GM18499 (cell line): ENCODE measurements at regions not wholly inside any gene's neighbourhood (a gene's known extent, or its start where the extent isn't known, plus 50 kb on each side); places are given as distances from the start of the nearest gene placed in this dataset.

Experiments used
- ATAC-seq: cut with Tn5 transposase; IDR thresholded peaks from one replicate; pipeline ENCODE4 v1.9.1; 2021; ENCODE audit warnings: moderate number of reproducible peaks; ENCODE audit not compliant: insufficient read depth, unreplicated experiment

DNA sequence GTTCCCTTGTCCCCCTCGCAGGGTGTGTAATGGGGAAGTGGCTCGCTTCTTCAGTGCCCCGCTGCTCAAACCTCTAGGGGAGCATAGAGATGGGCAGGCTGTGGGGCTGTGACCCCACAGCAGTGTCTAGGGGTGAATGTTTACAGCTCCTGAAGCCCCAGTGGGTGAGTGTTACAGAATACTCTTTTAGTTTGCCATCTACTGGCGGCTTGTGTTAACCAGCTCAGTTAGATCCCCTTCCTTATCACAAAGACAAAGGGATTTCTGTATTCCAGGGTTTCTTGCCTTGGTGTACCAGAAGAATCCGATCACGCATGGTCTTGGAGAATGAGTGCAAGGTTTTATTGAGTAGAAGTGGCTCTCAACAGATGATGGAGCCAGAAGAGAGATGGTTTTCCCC, 108.1 kb upstream of the IQCM start:
- ATAC-seq = no peak

DNA sequence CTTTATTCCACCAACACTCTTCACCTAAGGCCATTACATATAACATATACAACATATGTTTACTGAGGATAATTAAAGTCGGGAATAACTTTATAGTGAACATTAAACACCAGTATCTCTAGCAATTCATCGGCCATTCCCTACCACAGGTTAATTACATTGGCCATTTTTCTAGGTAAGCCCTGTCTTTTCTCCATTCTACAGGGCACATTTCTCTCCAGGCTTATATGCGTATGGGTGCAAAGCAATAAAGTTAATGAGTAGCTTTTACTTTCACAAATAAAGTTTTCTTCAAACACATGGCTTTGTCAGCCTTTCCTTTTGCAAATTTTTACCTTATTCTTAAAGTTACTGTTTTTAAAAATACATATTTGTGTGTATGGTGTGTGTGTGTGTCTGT, 111.9 kb upstream of the IQCM start:
- no peak for ATAC-seq

DNA sequence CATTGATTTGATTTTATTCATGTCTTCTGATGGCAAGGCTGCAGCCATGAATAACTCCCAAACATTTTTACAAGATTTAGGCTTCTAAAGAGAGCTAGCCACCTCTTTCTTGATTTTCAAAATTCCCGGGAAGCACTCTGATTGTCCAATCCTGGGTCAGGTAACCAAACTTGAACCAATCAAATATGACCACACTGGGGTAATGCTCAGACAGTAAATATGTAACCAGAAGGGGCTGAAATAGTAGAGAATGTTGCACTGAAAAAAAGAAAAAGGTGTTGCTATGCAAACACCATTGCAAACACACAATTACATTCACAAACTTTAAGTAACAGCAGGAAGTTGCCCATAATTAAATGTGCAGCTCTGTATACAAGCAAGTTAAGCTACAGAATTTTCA, 112.9 kb upstream of the IQCM start:
- no peak for ATAC-seq

DNA sequence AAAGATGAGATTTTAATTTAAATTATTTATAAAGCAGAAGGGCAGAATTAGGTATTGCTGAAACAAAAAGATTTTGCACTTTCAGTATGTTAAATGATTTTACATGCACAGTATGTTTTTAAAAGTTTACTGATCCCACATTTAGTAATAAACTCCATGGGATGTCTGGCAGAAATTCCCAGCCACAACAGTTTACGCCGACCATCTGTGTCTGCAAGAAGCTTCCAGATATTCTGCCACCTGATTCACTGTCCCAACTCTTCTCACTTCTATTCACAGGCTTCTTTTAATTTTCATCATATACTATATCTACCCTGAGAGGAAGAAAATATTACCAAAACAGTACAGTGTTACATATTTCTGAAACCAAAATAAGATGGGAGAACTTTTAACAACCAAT, 115.8 kb upstream of the IQCM start:
- no peak for ATAC-seq

DNA sequence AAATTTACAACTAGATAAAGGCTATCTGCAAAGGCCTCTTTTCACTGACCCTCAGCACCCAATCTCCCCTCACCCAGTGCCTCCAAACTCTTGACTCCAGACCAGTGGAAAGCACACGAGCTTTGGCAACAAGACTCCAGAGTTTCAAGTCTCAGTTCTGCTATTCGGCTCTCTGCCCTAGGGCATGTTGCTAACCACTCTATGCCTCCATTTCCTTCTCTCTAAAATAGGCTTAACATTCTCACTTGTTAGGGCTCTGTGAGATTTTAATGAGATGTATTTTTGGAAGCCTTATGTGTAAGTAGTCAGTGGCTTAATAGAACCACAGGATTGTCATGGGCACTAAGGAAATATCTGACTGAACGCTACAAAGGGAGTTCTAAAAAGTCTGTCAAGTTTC, 116.5 kb upstream of the IQCM start:
- no peak for ATAC-seq

DNA sequence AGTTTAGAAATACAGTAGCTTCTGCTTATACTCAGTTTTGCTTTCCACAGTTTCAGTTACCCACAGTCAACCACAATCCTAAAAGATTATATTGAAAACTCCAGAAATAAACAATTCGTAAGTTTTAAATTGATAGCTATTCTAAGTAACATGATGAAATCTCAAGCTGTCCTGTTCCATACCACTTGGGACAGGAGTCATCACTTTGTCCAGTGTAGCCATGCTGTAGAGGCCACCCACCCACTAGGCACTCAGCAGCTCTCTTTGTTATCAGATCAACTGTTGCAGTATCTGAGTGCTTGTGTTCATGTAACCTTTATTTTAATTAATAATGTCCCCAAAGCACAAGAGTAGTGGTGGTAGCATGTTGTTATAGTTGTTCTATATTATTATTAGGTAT, 117.5 kb upstream of the IQCM start:
- no peak for ATAC-seq

DNA sequence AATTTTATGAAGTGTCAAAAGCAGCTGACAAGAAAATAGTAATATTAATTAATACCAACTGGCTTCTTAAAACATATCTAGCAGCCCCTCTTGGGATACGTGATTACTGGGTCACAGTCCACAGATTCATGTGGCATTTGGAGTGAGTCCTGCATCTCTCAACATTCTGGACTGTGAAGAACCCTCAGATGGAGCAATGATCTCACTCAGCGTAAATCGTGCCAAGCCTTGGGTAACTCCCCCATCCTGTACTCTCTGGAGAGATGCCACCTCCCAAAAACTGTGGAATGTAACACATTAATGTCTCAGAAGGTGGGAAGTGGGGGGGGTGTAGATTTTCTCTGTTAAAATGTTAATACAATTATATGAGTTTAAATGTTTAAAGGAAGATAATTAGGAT, 118.2 kb upstream of the IQCM start:
- ATAC-seq = no peak

DNA sequence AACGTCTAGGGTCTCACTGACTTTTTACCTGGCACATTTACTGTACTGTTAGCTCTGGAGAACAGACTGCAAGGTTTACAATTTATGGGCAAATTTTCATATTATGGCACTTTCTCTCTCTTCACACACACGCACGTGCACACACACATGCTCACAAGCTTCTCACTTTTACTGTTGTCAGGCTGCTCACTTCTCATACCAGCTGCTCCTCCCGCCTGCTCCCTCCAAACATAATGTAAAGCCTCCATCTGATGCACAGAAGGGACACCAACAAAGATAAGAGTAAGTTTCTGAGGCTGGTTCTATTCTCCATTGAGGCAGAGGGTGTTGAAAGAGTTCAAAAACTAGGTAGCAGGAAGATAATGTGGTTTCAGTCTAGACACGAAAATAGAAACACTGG, 128.9 kb upstream of the DCLK2 start:
- ATAC-seq = no peak

DNA sequence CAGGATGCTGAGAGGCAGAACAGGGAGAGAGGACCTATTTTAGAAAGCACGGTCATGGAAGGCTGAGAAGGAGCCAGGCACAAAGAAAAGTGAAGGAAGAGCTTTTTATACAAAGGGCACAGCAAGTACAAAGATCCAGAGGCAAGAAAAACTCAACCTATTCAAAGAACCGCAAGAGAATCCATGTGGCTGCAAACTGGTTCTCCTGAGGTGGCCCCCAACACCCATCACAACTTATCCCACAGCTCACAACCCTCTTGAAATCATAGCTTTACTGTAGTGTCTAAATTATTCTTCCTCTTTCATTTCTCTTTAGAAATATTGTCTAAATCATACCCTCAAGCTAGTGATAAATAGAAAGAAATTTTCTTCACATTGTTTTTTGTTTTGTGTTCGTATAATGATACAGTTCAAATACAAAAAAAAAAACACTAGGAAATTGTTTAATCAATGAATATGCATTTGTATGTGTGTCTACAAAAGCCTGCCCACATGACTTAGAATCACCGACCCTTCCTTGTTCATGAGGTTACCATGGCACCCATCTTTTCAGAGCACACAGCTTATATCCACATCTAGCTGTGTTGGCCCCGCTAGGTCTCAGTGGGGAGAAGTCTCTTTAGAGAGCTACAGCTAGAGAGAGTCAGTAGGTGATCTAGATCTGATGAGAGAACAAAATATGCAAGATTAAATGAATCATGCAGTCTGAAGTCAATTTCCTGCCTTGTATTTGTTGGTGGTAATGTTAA, 126.9 kb upstream of the DCLK2 start:
- no peak for ATAC-seq

DNA sequence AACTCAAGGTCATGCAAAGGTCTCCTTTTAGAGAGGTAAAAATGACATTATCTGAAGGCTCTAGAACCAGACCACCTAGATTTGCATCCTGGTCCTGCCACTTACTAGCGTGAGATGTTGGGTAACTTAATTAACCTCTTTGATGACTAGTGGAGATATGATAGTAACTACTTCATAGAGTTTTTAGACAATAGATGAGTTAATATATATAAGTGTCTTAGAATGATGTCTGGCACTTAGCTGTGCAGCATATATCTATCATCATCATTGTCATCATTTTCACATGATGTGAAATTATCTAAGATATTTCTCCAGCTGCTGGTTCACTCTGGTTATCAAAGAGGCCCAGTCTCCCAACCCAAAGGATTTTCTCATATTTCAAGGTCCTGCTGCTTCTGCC, 126.1 kb upstream of the DCLK2 start:
- no peak for ATAC-seq

DNA sequence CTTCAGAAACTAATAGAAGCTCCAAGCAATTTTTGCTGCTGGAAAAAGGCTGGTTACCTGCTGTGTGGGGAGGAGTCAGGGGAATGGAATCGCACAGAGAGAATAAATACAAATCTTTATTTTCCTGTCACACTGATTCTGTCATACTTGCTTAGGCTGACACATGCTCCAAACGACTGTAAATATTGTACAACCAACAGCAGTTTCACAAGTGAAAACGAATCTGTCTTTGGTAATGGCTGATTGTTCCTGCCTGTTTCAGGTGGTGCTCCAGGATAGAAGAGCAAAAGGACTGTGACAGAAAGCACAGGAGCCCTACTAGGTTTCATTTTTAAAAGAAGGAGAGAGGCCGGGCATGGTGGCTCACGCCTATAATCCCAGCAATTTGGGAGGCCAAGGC, 125.5 kb upstream of the DCLK2 start:
- ATAC-seq = no peak

DNA sequence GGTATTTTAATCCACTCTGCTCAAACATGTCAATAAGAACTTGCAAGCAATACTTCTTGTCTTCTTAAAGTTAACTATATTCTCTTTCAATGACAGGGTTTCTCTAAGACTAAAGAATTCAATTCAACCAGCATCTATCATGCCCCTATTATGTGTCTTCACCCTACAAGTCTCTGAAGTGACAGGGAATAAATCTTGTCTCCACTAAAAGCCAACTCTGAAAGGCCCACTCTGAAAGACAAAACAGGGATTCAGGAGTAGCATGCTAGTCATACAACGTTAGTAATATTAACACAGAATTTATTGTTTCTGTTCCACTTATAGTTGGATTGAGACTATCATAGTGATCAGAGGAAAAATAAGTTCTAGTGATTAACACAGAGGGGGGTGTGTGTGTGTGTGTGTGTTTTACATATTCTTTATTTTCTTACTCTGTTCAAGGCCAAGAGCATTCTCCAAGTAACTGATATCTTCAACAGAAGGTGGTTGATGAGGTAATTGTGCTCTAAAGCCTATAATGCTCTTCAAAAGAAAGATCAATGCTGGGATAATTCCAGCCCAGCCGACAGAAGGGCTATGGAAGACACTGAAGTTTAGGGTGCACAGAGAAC, 122.4 kb upstream of the DCLK2 start:
- ATAC-seq = no peak

DNA sequence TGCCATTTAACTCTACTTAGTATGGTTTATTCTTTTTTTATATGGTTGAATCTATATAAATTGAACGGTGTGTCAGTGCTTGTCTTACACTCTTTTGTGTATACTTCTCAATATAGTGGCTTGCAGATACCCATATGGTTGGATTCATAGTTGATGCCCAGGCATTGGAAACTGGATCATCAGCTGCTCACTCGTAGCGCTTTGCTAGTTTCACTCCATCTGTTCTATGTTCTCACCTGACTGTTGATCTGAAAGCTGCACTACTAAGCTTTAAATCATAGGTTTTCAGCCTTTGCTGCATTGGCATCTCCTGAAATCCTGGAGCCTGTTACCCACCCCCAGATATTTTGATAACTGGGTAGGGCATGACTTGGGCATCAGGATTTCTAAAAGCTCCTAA, 121.6 kb upstream of the DCLK2 start:
- no peak for ATAC-seq

DNA sequence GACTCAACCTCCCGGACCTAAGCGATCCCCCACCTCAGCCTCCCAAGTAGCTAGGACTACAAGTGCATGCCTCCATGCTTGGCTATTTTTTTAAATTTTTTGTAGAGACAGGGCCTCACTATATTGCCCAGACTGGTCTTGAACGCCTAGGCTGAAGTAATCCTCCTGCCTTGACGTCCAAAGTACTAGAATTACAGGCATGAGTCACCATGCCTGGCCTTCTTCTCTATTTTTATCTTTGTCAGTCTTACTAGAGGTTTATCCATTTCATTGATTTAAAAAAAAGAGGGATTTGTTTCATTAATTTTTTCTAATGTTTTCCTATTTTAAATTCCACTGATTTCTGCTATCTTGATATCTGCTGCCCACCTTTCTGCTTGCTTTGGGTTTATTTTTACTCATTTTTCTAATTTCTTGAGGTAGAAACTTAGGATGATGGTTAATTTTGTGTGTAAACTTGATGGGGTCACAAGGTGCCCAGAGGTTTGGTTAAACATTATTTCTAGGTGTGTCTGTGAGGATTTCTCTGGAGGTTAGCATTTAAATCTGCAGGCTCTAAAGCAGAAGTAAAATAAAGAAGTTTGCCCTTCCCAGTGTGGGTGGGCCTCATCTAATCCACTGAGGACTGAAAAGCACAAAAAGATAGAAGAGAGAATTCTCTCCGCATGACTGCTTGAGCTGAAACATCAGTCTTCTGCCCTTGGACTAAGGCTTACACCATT, 116.2 kb upstream of the DCLK2 start:
- ATAC-seq = no peak

DNA sequence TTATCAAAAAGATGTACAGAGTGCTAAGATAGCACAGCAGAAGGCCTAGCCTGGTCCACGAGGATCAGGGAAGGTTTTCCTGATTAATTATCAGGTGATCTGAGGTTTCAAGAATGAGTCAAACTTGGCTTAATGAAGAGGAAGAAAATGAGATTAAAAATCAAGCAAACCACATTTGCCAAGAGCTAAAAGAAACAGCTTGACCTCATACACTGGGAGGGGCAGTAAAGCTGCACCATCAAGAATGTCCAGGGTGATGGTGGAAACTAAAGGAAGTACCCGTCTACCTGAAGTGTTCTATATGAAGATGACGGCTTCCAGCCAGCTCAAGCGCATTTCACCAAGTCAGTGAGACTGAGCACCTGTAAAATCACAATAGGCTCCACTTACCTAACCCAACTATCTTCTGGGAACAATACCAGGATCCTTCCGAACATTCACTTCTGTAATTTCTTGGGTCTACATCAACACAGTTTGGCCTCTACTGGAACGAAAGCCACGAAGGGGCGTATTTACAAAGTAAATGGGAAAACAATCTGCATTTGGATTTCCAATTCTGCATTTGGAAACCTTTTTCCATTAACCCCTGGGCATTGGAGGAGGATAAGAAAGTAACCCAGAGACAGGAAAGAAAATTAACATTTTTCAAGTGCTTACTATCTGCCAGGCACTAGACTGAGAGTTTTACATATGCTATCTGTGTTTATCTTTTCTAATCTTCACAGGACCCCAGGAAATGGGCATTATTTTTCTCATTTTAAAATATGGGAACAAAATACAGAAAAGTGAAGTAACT, 114.0 kb upstream of the DCLK2 start:
- ATAC-seq = no peak

DNA sequence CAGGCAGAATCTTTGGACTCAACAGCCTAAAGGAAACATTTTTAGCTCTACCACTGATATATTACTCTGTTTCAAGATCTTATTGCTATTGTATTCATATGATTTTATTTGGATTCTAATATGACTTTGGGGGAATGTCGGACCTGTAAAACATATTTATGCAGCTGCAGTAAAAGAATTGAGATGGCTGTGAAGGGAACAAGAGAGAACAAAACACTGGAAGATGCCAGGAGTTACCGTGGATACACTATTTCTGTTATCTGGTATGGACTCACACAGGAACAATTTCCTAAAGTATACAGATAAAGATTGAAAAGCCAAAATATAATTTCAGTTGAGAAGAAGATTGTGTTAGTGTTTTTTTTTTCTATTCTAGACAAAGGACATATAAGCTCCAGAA, 113.0 kb upstream of the DCLK2 start:
- ATAC-seq = no peak

DNA sequence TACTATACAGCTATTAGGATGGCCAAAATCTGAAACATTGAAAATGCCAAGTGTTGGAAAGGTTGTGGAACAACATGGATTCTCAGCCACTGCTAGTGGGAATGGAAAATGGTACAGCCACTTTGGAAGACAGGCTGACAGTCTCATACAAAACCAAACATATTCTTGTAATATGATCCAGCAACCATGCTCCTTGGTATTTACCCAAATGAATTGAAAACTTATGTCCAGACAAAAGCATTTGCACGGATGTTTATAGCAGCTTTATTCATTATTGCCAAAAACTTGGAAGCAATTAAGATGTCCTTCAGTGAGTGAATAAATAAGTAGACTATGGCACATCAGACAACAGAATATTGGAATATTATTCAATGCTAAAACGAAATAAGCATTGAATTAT, 105.8 kb upstream of the DCLK2 start:
- no peak for ATAC-seq

DNA sequence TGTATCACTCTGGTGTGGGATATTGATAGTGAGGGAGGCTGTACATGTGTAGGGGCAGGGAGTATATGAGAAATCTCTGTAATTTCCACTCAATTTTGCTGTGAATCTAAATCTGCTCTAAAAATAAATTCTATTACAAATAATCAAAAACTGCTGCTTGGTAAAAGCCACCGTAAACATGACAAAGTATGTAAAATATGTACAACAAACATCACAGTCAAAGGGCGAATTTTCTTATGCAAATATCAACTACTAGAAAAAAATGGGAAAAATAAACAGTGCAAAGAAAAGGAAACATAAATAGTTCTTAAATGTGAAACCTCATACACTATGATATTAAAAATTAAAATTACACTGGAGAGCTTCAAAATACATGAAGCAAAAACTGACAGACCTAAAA, 105.1 kb upstream of the DCLK2 start:
- no peak for ATAC-seq

DNA sequence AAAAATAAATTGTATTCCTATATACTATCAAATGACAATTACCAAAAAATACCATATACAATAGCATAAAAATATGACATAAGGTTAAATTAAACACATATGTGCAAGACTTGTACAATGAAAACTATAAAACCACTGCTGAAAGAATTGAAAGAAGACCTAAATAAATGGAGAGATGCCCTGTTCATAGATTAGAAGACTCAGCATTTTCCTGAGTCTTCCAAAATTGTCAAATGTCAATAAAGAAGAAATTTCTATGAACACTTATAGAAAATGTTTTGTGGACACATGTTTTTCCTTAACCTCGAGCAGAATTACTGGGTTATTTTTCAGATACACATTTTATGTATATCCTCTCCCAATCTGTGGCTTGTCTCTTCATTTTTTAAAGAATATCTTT, 103.1 kb upstream of the DCLK2 start:
- no peak for ATAC-seq

DNA sequence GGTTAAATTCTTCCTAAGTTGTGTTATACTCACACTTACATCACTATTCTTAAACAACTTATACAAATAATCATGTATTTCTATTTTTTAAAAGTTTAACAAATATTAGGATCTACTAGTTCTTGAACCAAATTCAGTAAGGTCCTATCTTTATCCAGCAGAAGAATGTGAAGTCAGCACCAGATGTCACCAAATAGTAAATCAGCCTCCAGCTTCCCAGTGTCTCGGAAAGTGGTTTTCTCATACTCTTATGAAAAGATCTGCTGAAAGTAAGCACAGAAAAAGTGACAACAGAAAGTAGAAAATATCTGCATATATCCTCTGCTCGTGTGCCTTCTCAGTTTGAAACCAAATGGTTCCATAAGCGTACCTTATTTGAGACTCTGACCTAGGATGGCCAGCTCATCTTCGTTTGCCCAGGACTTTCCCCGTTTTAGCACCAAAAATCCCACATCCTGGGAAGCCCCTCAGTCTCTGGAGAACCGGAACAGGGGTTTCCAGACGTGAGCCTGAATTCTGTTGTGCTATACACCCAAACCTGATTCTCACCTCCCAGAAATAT, 98.0 kb upstream of the DCLK2 start:
- ATAC-seq = no peak

DNA sequence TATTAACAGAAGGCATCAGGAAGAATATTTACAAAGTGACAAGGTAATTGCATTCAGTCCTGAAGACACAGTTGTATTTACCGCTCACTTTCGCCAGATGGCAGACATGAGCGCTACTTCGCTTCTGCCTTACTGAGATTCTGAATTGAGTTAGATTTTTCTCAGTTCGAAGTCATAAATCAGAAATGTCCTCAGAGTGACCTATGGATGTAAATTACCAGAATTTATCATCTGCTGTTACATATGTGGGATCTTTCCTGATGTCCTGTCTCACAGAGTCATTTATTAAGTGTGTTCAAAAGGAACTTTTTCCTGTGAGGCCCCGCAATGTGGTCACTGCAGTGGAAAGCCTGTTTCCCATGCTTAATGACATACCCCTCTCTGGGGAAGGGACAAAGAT, 97.3 kb upstream of the DCLK2 start:
- ATAC-seq = no peak
